ENCODE measurements at regions not wholly inside any gene's neighbourhood (a gene's known extent, or its start where the extent isn't known, plus 50 kb on each side); places are given as distances from the start of the nearest gene placed in this dataset.

DNA sequence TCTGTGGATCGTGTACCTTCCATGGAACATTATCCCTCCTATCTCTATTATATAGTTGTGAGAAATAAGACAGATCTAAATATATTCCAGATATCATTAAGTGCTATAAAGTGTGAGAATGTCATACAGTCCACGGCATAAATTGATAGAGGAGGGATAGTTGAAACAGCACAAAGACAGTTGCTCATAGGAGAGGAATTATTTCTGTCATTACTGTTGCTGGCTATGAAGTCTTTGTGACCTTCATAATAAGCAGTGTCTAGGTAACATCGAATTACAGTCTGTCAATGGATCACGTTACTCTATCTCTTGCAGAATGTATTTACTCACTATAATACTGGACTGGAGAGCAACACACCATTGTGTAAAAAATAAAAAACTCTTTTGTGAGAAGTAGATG is 671.5 kb upstream of the PCDH20 start:
- no peak for TF ChIP-seq POLR2A (IDR thresholded peaks at IDR 0.05; ENCODE audit: low read length)
- TF ChIP-seq GATA1 (IDR thresholded peaks at IDR 0.05; ENCODE audit: low read depth, low read length), result no peak
